Caco-2 (cell line): ENCODE measurements at regions not wholly inside any gene's neighbourhood (a gene's known extent, or its start where the extent isn't known, plus 50 kb on each side); places are given as distances from the start of the nearest gene placed in this dataset.

ENCODE experiments used
- BruUV-seq: library from RNA; stranded (reverse); fragments of 400-500 nt; replicated peaks from 2 replicates; lab custom pipeline; 2021; lab: Mats Ljungman, UMichigan
- CTCF ChIA-PET: fragments of 300-600 bp; sonication (Branson Sonifier 250); formaldehyde crosslinking; loops from one replicate; lab custom pipeline; 2022; ENCODE audit warnings: antibody characterized with exemption; lab: Charles Lee
- POLR2A ChIA-PET: fragments of 300-600 bp; sonication (Branson Sonifier 250); formaldehyde crosslinking; loops from one replicate; lab custom pipeline; 2022; ENCODE audit warnings: antibody characterized with exemption; lab: Charles Lee
- DNase-seq, 2 experiments: peaks; one replicate each; pipeline versions ENCODE4 v3.0.0 to v3.0.0-alpha.2; 2020 to 2022
- H3K27me3 ChIP-seq: replicated peaks from 2 replicates; pipeline ENCODE4 v1.6.0; 2011; ENCODE audit warnings: low read length; ENCODE audit not compliant: control insufficient read depth, insufficient read depth
- H3K36me3 ChIP-seq: 2 replicates; pipeline ENCODE4 v1.5.1; 2011; ENCODE audit warnings: low read length; ENCODE audit not compliant: control insufficient read depth, insufficient read depth
- H3K4me1 ChIP-seq: fragments of 250-450 bp; sonication (Bioruptor Pico); 2 replicates; pipeline ENCODE4 v1.5.1; 2020; ENCODE audit warnings: mild to moderate bottlenecking
- H3K4me3 ChIP-seq: 2 replicates; pipeline ENCODE4 v1.5.1; 2011; ENCODE audit warnings: low read depth, mild to moderate bottlenecking, control low read depth, low read length
- H3K9me3 ChIP-seq: fragments of 250-450 bp; sonication (Bioruptor Pico); 2 replicates; pipeline ENCODE4 v1.5.1; 2020; ENCODE audit warnings: mild to moderate bottlenecking, moderate library complexity
- H3K27ac Mint-ChIP-seq: one replicate; pipeline ENCODE4 v1.8.0; 2022; ENCODE audit warnings: mixed read lengths; ENCODE audit not compliant: unreplicated experiment
- H3K27me3 Mint-ChIP-seq: one replicate; pipeline ENCODE4 v1.8.0; 2022; ENCODE audit warnings: mixed read lengths; ENCODE audit not compliant: insufficient read depth, unreplicated experiment
- H3K36me3 Mint-ChIP-seq: one replicate; pipeline ENCODE4 v1.8.0; 2022; ENCODE audit warnings: mild to moderate bottlenecking, mixed read lengths; ENCODE audit not compliant: insufficient read depth, unreplicated experiment
- H3K4me1 Mint-ChIP-seq: one replicate; pipeline ENCODE4 v1.8.0; 2022; ENCODE audit warnings: low read depth, mixed read lengths; ENCODE audit not compliant: unreplicated experiment
- H3K4me3 Mint-ChIP-seq: one replicate; pipeline ENCODE4 v1.8.0; 2022; ENCODE audit warnings: mild to moderate bottlenecking, moderate library complexity, mixed read lengths; ENCODE audit not compliant: unreplicated experiment
- H3K9me3 Mint-ChIP-seq: one replicate; pipeline ENCODE4 v1.8.0; 2022; ENCODE audit warnings: mixed read lengths; ENCODE audit not compliant: unreplicated experiment
- intact Hi-C: fragments of 100-400 bp; cut with micrococcal nuclease; formaldehyde crosslinking; loops from one replicate; pipeline ENCODE4 v1.10.0; 2022; ENCODE audit not compliant: unreplicated experiment
- TF ChIP-seq, protein P1 (sequence below), 2 experiments: fragments of 200-600 bp in 1 of 2; IDR thresholded peaks; 1 replicate in 1 of 2; 2 replicates in 1 of 2; pipeline versions ENCODE4 v1.5.1 to v1.8.0; 2011 to 2022; ENCODE audit warnings: antibody characterized with exemption in 1 of 2, control low read depth in 1 of 2, inconsistent platforms in 1 of 2, low read depth in 1 of 2, low read length in 1 of 2, mild to moderate bottlenecking in 1 of 2, moderate library complexity in 1 of 2; ENCODE audit not compliant: insufficient read depth in 1 of 2, severe bottlenecking in 1 of 2, unreplicated experiment in 1 of 2

DNA sequence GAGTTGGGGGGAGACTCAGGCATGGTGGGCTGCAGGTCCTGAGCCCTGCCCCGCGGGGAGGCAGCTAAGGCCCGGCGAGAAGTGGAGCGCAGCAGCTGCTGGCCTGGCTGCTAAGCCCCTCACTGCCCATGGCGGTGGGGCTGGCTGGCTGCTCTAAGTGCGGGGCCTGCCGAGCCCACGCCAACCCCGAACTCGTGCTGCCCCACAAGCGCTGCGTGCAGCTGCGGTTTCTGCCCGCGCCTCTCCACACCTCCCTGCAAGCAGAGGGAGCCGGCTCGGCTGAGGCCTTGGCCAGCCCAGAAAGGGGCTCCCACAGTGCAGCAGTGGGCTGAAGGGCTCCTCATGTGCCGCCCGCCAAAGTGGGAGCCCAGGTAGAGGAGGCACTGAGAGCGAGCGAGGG lies 1355.1 kb upstream of the WWC1 start:
- POLR2A ChIA-PET = no interaction called here
- Mint-ChIP-seq H3K27me3 (no peaks in the 10 kb centered on the region), H3K36me3 (no peaks in the 10 kb centered on the region), H3K4me1 (no peaks in the 10 kb centered on the region), H3K4me3 (no peak overlapping the region), H3K27ac (no peak overlapping the region), H3K9me3 (no peaks in the 10 kb centered on the region)
- no peaks in the 10 kb centered on the region for H3K27me3 ChIP-seq
- no peaks in the 10 kb centered on the region for H3K4me1 ChIP-seq
- no TSS peak for BruUV-seq
- TF ChIP-seq, protein P1, sequence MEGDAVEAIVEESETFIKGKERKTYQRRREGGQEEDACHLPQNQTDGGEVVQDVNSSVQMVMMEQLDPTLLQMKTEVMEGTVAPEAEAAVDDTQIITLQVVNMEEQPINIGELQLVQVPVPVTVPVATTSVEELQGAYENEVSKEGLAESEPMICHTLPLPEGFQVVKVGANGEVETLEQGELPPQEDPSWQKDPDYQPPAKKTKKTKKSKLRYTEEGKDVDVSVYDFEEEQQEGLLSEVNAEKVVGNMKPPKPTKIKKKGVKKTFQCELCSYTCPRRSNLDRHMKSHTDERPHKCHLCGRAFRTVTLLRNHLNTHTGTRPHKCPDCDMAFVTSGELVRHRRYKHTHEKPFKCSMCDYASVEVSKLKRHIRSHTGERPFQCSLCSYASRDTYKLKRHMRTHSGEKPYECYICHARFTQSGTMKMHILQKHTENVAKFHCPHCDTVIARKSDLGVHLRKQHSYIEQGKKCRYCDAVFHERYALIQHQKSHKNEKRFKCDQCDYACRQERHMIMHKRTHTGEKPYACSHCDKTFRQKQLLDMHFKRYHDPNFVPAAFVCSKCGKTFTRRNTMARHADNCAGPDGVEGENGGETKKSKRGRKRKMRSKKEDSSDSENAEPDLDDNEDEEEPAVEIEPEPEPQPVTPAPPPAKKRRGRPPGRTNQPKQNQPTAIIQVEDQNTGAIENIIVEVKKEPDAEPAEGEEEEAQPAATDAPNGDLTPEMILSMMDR (IDR thresholded peaks at IDR 0.05; ENCODE audit: insufficient read depth in 1 of 2, low read depth in 1 of 2, low read length in 1 of 2, severe bottlenecking in 1 of 2, unreplicated experiment in 1 of 2) = no peak
- CTCF ChIA-PET = no interaction called here
- no peak for DNase-seq
- no peaks in the 10 kb centered on the region for H3K9me3 ChIP-seq
- intact Hi-C loops = no loop called here
- no peak overlapping the region for H3K4me3 ChIP-seq
- H3K36me3 ChIP-seq = no peaks in the 10 kb centered on the region

- no peak overlapping the region for H3K27ac Mint-ChIP-seq
Measured at GRCh38 chr5:166938071-166938470, 1353.4 kb upstream of the WWC1 start.

GRCh38 chr5:166942948-166943347 lies 1348.5 kb upstream of the WWC1 start:
- no peaks in the 10 kb centered on the region for H3K27me3 ChIP-seq
- ChIA-PET POLR2A (no interaction called here), CTCF (no interaction called here)
- no peaks in the 10 kb centered on the region for H3K27me3 Mint-ChIP-seq
- no peaks in the 10 kb centered on the region for H3K9me3 ChIP-seq
- no peak for DNase-seq
- H3K4me1 ChIP-seq = no peaks in the 10 kb centered on the region
- intact Hi-C loops = no loop called here
- H3K27ac Mint-ChIP-seq = no peak overlapping the region
- no peaks in the 10 kb centered on the region for H3K36me3 Mint-ChIP-seq
- H3K4me1 Mint-ChIP-seq = no peaks in the 10 kb centered on the region
- no peak overlapping the region for H3K4me3 ChIP-seq
- no peak overlapping the region for H3K4me3 Mint-ChIP-seq
- peaks cover 15% of the 10 kb centered on the region for H3K9me3 Mint-ChIP-seq
- no TSS peak for BruUV-seq
- no peaks in the 10 kb centered on the region for H3K36me3 ChIP-seq
- TF ChIP-seq, protein P1 (IDR thresholded peaks at IDR 0.05; ENCODE audit: insufficient read depth in 1 of 2, low read depth in 1 of 2, low read length in 1 of 2, severe bottlenecking in 1 of 2, unreplicated experiment in 1 of 2) = no peak

More at GRCh38 chr5:166938071-166938470, 1353.4 kb upstream of the WWC1 start:
- no peaks in the 10 kb centered on the region for H3K36me3 ChIP-seq
- ChIA-PET POLR2A (no interaction called here), CTCF (no interaction called here)
- intact Hi-C loops = no loop called here
- BruUV-seq = no TSS peak
- no peak overlapping the region for H3K4me3 ChIP-seq
- Mint-ChIP-seq H3K9me3 (peaks cover 6% of the 10 kb centered on the region), H3K27me3 (no peaks in the 10 kb centered on the region), H3K4me1 (no peaks in the 10 kb centered on the region), H3K36me3 (no peaks in the 10 kb centered on the region), H3K4me3 (no peak overlapping the region)
- H3K4me1 ChIP-seq = no peaks in the 10 kb centered on the region
- DNase-seq = no peak
- no peaks in the 10 kb centered on the region for H3K27me3 ChIP-seq
- TF ChIP-seq, protein P1 (IDR thresholded peaks at IDR 0.05; ENCODE audit: insufficient read depth in 1 of 2, low read depth in 1 of 2, low read length in 1 of 2, severe bottlenecking in 1 of 2, unreplicated experiment in 1 of 2) = no peak
- H3K9me3 ChIP-seq = no peaks in the 10 kb centered on the region
